ENCODE measurements at regions not wholly inside any gene's neighbourhood (a gene's known extent, or its start where the extent isn't known, plus 50 kb on each side); places are given as distances from the start of the nearest gene placed in this dataset.

- TF ChIP-seq, protein P1, sequence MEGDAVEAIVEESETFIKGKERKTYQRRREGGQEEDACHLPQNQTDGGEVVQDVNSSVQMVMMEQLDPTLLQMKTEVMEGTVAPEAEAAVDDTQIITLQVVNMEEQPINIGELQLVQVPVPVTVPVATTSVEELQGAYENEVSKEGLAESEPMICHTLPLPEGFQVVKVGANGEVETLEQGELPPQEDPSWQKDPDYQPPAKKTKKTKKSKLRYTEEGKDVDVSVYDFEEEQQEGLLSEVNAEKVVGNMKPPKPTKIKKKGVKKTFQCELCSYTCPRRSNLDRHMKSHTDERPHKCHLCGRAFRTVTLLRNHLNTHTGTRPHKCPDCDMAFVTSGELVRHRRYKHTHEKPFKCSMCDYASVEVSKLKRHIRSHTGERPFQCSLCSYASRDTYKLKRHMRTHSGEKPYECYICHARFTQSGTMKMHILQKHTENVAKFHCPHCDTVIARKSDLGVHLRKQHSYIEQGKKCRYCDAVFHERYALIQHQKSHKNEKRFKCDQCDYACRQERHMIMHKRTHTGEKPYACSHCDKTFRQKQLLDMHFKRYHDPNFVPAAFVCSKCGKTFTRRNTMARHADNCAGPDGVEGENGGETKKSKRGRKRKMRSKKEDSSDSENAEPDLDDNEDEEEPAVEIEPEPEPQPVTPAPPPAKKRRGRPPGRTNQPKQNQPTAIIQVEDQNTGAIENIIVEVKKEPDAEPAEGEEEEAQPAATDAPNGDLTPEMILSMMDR (conservative IDR thresholded peaks at IDR 0.05; ENCODE audit: control insufficient read depth, insufficient read depth, low read depth, low read length) = no peak
- no peak for DNase-seq (ENCODE audit: low read depth)
- no peak overlapping the region for H3K4me3 ChIP-seq (ENCODE audit: control insufficient read depth, low read depth, low read length)
Measured at GRCh38 chr3:82306189-82306588, 544.7 kb upstream of the GBE1 start.

GRCh38 chr3:82294609-82295008, 533.2 kb upstream of the GBE1 start:
- DNase-seq (ENCODE audit: low read depth) = no peak
- TF ChIP-seq, protein P1 (conservative IDR thresholded peaks at IDR 0.05; ENCODE audit: control insufficient read depth, insufficient read depth, low read depth, low read length) = no peak
- H3K4me3 ChIP-seq (ENCODE audit: control insufficient read depth, low read depth, low read length) = no peak overlapping the region

DNA sequence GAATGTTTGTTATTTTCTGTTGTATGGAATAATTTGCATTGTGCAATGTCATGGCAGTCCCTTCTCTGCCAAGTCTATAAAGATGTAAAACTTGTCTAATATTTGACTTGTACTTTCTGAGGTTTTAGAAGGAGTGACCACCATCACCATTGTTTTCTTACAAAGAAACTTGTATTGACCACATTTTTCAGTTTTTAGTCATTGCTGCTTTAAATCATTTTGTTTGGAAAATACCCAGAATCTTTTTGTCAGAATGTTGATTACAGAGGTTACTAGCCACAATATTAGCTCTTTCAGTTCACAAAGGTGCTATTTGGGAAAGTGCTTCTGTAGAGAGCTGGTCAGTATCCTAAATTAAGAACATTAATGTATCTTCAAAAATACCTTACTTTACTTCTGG, 532.4 kb upstream of the GBE1 start:
- DNase-seq (ENCODE audit: low read depth) = no peak
- no peak overlapping the region for H3K4me3 ChIP-seq (ENCODE audit: control insufficient read depth, low read depth, low read length)
- TF ChIP-seq, protein P1 (conservative IDR thresholded peaks at IDR 0.05; ENCODE audit: control insufficient read depth, insufficient read depth, low read depth, low read length) = no peak

DNA sequence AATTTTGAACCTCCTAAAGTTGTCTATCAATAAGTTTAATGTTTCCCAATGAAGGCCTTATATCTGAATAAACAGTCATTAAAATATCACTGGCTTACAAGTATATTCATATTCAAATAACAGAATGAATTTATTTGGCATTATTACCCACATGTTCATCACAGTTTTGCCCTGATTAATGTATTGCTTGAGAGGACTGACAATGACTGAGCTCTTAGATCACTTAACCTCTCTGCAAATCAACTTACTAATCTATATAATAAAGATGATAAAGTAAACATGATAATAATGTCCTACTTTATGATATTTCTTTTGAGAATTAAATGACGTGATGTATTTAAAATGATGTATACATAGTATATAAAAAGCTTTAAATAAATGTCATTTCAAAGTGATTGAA, 532.0 kb upstream of the GBE1 start:
- no peak for DNase-seq (ENCODE audit: low read depth)
- TF ChIP-seq, protein P1 (conservative IDR thresholded peaks at IDR 0.05; ENCODE audit: control insufficient read depth, insufficient read depth, low read depth, low read length) = no peak
- H3K4me3 ChIP-seq (ENCODE audit: control insufficient read depth, low read depth, low read length) = no peak overlapping the region

DNA sequence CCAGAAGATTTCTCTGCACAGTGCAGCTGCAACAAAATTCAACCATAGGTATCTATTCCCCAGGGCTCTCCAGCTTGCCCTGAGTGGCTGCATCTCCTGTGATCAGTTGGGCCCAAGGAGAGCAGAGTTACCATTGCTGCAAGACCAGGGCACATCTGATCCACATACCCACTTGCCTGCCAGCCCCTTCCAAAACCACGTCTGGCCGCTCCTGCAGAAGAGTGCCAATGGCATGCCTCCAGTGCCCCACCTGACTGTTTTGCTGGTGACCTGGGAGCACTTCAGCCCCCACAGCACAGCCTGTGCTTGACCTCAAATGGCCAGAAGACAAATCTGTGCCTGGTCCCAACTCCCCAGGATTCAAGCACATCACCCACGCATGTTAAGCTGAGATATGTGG, 526.1 kb upstream of the GBE1 start:
- no peak for DNase-seq (ENCODE audit: low read depth)
- TF ChIP-seq, protein P1 (conservative IDR thresholded peaks at IDR 0.05; ENCODE audit: control insufficient read depth, insufficient read depth, low read depth, low read length) = no peak
- no peak overlapping the region for H3K4me3 ChIP-seq (ENCODE audit: control insufficient read depth, low read depth, low read length)

- DNase-seq (ENCODE audit: low read depth) = no peak
- TF ChIP-seq, protein P1 (conservative IDR thresholded peaks at IDR 0.05; ENCODE audit: control insufficient read depth, insufficient read depth, low read depth, low read length) = no peak
- no peak overlapping the region for H3K4me3 ChIP-seq (ENCODE audit: control insufficient read depth, low read depth, low read length)
Measured at GRCh38 chr3:82281205-82281604, 519.8 kb upstream of the GBE1 start.

- no peak for DNase-seq (ENCODE audit: low read depth)
- no peak overlapping the region for H3K4me3 ChIP-seq (ENCODE audit: control insufficient read depth, low read depth, low read length)
- TF ChIP-seq, protein P1 (conservative IDR thresholded peaks at IDR 0.05; ENCODE audit: control insufficient read depth, insufficient read depth, low read depth, low read length) = no peak
Measured at GRCh38 chr3:82276992-82277391, 515.5 kb upstream of the GBE1 start.

Measured in fibroblast of mammary gland (primary cell).